ENCODE measurements at regions not wholly inside any gene's neighbourhood (a gene's known extent, or its start where the extent isn't known, plus 50 kb on each side); places are given as distances from the start of the nearest gene placed in this dataset.
"Not testable (repeated sequence)": the region's sequence is repeated elsewhere in the genome, so short reads cannot be mapped to it uniquely, and the experiment has no call there.

GRCh38 chr2:184192649-184193048 is 405.7 kb upstream of the ZNF804A start:
- no peak overlapping the region for H3K4me3 ChIP-seq
- H3K27me3 ChIP-seq: no peaks in the 10 kb centered on the region
- 81 to 84% methylated on average over 2 of the region's 2 CpGs for WGBS, 2 donors
- DNase-seq (no peak), ATAC-seq (ENCODE audit: low FRiP score in 2 of 2) (no peak)
- H3K9me3 ChIP-seq: no peaks in the 10 kb centered on the region
- TF ChIP-seq POLR2AphosphoS5 (IDR thresholded peaks at IDR 0.05): no peak
- no peak for TF ChIP-seq POLR2A (IDR thresholded peaks at IDR 0.05)
- TF ChIP-seq CTCF (IDR thresholded peaks at IDR 0.05): no peak
- no peak for TF ChIP-seq EP300 (IDR thresholded peaks at IDR 0.05)
- H3K4me1 ChIP-seq: no peaks in the 10 kb centered on the region
- H3K27ac ChIP-seq: no peak overlapping the region
- H3K36me3 ChIP-seq: no peaks in the 10 kb centered on the region

- Histone ChIP-seq H3K4me3 (no peak overlapping the region), H3K36me3 (no peaks in the 10 kb centered on the region), H3K4me1 (no peaks in the 10 kb centered on the region), H3K9me3 (no peaks in the 10 kb centered on the region), H3K27me3 (no peaks in the 10 kb centered on the region), H3K27ac (no peak overlapping the region)
- TF ChIP-seq EP300 (IDR thresholded peaks at IDR 0.05): no peak
- no peak for TF ChIP-seq CTCF (IDR thresholded peaks at IDR 0.05)
- no peak for TF ChIP-seq POLR2AphosphoS5 (IDR thresholded peaks at IDR 0.05)
- TF ChIP-seq POLR2A (IDR thresholded peaks at IDR 0.05): no peak
- DNase-seq (no peak), ATAC-seq (ENCODE audit: low FRiP score in 2 of 2) (no peak)
- 67 to 77% methylated on average over 5 of the region's 5 CpGs for WGBS, 2 donors
Observed at GRCh38 chr2:184197413-184197812, 400.9 kb upstream of the ZNF804A start.

- DNase-seq; H3K27me3 ChIP-seq; H3K4me3 ChIP-seq; H3K36me3 ChIP-seq; H3K27ac ChIP-seq; ATAC-seq (ENCODE audit: low FRiP score in 2 of 2); H3K9me3 ChIP-seq; H3K4me1 ChIP-seq: not testable (repeated sequence)
- 87 to 92% methylated on average over 5 of the region's 5 CpGs for WGBS, 2 donors
Observed at GRCh38 chr2:184198791-184199190, 399.5 kb upstream of the ZNF804A start.

- no peak overlapping the region for H3K4me3 ChIP-seq
- ATAC-seq (ENCODE audit: low FRiP score in 2 of 2): no peak
- TF ChIP-seq POLR2A (IDR thresholded peaks at IDR 0.05): no peak
- no peak for TF ChIP-seq EP300 (IDR thresholded peaks at IDR 0.05)
- no peak for TF ChIP-seq POLR2AphosphoS5 (IDR thresholded peaks at IDR 0.05)
- no peak for TF ChIP-seq CTCF (IDR thresholded peaks at IDR 0.05)
Observed at GRCh38 chr2:184199274-184199673, 399.1 kb upstream of the ZNF804A start.

GRCh38 chr2:184201246-184201645 is 397.1 kb upstream of the ZNF804A start:
- WGBS, 2 donors: 87 to 89% methylated on average over 2 of the region's 2 CpGs
- ATAC-seq (ENCODE audit: low FRiP score in 2 of 2): no peak

More at GRCh38 chr2:184199274-184199673, 399.1 kb upstream of the ZNF804A start:
- no peaks in the 10 kb centered on the region for H3K4me1 ChIP-seq
- DNase-seq: no peak
- WGBS, 2 donors: 84 to 85% methylated on average over 4 of the region's 4 CpGs
- H3K9me3 ChIP-seq: no peaks in the 10 kb centered on the region
- no peak overlapping the region for H3K27ac ChIP-seq
- H3K27me3 ChIP-seq: no peaks in the 10 kb centered on the region
- H3K36me3 ChIP-seq: no peaks in the 10 kb centered on the region

More at GRCh38 chr2:184201246-184201645, 397.1 kb upstream of the ZNF804A start:
- Histone ChIP-seq H3K27ac (no peak overlapping the region), H3K36me3 (no peaks in the 10 kb centered on the region), H3K4me1 (no peaks in the 10 kb centered on the region), H3K27me3 (no peaks in the 10 kb centered on the region), H3K9me3 (no peaks in the 10 kb centered on the region), H3K4me3 (no peak overlapping the region)
- no peak for DNase-seq
- TF ChIP-seq EP300 (IDR thresholded peaks at IDR 0.05): no peak
- TF ChIP-seq POLR2AphosphoS5 (IDR thresholded peaks at IDR 0.05): no peak
- no peak for TF ChIP-seq POLR2A (IDR thresholded peaks at IDR 0.05)
- TF ChIP-seq CTCF (IDR thresholded peaks at IDR 0.05): no peak
